CD4-positive, alpha-beta T cell treated with Interleukin-6 for 4 hours (primary cell): ENCODE measurements at regions not wholly inside any gene's neighbourhood (a gene's known extent, or its start where the extent isn't known, plus 50 kb on each side); places are given as distances from the start of the nearest gene placed in this dataset.
"Not testable (repeated sequence)": the region's sequence is repeated elsewhere in the genome, so short reads cannot be mapped to it uniquely, and the experiment has no call there.

ENCODE experiments used
- DNase-seq: peaks from one replicate; pipeline ENCODE4 v3.0.0-alpha.2; 2020; ENCODE audit warnings: mixed read lengths

DNA sequence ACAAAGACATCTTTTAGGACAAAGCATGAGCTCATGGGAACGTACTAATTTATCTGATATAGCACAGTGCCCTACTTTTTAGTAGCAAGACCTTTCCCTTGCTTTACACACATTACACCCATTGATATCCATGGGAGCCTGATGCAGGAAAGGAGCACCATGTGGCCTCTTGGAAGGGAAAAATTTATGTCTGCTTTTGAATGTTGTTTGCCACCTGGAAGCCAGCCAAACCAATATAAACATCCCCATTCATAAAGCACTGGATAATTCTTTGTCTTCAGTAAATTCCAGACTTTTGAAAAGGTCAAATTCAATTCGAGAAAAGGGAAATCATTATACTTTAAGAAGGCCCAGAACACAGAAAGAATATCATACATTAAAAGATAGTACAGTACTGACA is 152.3 kb upstream of the BEND6 start:
- no peak for DNase-seq

DNA sequence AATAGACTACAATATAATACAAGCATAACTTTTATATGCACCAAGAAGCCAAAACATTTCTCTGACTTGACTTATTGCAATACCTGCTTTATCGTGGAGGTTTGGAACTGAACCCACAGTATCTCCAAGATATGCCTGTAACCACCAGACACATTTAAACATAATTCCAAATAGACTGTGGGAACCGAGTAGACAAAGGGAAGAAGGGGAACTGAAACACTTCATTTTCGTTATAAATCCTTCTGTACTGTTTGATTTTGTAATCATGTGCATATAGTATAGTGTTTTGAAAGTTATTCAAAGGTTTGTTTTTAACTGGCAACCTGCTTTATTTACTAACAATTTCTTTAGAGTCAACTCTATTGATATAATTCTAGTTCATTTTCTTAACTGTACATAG is 154.9 kb upstream of the BEND6 start:
- no peak for DNase-seq

DNA sequence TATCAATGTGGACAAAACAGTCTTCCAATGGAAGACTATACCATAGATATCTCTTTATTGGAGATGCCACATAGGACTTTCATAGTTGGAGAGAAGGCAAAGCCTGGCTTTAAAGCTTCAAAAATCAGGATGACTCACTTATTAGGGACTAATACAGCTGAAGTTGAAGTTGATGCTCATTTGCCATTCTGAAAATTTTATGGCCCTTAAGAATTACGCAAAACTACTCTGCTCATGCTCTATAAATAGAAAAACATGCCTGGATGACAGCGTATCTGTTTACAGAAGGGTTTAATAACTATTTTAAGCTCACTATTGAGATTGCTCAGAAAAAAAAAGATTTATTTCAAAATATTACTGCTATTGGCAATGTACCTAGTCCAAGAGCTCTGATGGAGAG is 155.5 kb upstream of the DST start:
- no peak for DNase-seq

DNA sequence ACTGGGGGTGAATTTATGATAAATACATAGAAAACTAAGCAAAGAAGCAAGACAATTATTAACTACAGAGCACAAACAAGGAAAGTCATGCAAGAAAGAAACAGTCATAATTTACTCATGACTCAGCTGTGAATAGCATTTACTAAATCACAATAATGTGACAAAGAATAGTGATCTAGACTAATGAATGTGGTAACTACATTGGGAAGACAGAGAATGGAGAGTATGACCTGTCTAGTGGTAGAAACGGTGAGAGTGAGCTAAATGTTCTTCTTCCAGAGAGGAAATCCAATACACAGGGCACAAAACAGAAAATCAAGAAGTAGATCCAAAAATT is 153.5 kb upstream of the DST start:
- no peak for DNase-seq

DNA sequence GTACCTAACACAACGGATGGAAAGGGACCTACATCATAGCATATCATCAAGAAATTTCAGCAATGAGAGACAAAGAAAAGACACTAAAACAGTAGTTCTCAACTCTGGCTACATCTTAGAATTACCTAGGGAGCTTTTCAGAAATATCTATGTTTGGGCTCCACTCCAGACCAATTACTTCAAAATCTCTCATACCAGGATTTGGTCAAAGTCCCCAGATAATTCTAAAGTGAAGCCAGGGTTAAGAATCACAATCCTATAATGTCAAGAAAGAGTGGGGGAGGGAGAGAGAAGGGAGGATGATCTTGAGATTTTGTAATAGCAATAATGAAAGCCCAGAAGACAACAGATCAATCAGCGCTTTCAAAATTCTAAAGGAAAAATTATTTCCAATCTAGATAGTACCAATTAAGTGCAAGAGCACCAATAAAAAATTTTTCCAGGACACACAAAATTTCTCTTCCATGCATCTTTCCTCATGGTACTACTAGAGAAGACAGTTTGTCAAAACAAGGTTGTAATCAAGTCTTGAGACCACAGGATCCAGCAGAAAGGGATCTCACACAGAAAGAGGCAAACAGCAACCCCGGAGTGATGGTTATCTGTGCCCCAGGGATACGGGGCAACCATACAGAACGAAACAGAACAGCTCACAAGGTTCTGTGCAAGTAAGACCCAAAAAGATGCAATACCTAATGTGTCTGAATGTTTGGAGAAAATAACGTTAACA is 152.9 kb upstream of the DST start:
- DNase-seq = no peak

DNA sequence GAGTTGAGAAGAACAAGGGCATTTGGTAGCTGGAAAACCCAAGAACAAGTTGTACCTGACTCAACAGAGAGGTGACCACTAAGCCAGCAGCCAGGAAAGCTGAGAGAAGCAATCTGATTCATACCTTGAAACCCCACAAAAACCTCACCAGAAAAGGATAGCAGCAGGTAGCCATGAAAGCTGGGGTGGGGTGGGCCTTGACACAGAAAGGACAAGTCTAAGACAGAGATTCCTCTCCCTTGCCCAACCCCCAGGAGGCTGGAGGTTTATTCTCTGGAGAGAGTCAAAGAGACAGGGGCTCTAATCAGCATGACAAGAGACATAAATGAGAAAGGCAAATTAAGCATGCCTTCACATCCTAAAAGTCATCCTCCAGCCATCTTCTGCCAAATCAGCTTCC is 151.7 kb upstream of the DST start:
- no peak for DNase-seq

DNA sequence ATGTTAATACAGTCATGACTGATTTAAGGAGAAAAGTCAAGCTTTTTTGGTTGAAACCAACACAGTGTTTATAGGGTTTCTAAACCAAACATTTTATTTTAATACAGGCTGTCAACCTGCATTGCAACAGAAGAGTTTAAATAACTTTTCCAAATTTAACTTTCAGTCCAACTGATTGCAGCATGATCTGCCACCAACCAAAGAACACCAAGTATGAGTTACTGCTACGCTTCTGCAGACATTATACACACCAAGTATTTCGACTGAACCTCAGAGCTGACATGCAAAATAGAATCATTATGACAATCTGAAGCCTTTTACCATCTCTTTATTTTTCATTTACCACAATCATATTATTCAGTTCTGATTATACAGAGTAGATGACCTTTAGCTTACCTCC is 151.2 kb upstream of the DST start:
- no peak for DNase-seq

DNA sequence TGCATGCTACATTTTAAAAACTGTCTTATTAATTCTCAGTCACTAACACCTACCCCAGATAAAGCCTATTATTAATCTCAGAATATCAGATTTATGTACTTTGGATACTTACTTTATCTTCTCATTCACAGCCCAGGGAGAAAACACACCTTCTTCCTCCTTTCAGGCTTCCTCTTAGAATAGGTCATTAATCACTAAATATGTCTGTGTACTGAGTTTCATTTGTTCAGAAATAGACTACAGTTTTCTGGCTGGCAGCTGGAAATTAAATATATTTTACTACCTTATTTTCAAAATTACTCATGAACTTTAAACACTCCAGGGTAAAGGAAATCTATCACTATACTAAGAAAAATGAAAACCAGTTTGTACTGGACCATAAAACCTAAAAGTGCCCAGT is 147.7 kb upstream of the DST start:
- no peak for DNase-seq

DNA sequence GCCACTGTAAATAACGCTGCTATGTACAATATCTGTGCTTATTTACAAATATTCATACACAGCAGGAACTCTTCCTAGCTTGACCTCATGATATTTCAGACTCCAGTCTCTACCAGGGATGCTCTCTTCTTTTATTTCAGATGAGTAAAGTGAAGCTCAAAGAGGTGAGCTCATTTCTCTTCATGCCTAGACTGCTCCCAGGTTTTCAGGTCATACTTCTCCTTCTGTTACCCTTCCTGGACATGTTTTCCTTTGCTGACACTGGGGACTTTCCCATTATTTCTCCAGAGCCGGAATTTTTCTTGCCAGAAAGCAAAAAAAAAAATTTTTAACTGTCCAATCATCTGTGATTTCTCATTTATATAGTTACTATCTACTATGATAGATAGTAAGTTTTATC is 147.2 kb upstream of the DST start:
- DNase-seq = no peak

DNA sequence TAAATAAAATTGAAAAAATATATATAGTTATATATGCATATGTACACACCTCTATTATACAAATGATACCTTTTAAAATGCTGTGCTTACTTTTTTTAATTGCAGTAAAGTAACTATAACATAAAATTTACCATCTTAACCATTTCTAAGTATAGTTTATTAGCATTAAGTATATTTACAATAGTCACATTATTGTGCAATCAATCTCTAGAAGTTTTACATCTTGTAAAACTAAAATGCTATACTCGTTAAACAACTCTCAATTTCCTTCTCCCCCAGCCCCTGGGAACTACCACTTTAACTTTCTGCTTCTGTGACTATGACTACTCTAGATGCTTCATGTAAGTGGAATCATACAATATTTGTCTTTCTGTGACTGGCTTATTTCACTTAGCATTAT is 146.7 kb upstream of the DST start:
- no peak for DNase-seq

DNA sequence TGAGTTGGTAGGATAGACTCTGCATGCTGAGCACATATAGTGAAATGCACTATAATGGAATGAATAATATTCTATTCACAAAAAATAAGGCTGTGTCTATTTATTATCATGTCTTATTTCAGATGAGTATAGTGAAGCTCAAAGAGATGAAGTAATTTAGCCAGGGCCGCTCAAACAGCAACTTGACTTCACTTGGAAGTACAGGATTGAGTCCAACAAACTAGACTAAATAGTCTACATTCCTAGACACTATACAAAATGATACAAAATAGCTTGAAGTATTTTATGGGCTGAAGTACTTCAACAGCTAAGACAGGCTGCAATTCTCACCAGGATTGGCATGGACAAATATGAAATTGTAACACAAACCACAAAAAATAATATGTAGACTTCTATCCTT is 144.5 kb upstream of the DST start:
- DNase-seq = no peak

DNA sequence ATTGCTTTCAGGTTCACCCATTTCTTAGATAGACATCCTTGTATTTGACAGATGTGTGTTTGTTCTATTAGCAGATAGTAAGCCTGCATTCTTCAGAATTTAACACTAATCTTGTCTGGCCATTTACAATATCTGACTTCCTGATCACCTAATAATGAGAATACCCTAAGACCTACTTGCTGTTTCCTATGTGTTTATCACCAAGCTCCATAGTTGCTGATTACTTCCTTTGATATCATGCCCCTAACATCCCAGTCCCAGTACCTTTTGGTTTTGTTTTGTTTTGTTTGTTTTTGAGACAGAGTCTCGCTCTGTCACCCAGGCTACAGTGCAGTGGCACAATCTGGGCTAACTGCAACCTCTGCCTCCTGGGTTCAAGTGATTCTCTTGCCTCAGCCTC is 143.6 kb upstream of the DST start:
- DNase-seq = no peak

DNA sequence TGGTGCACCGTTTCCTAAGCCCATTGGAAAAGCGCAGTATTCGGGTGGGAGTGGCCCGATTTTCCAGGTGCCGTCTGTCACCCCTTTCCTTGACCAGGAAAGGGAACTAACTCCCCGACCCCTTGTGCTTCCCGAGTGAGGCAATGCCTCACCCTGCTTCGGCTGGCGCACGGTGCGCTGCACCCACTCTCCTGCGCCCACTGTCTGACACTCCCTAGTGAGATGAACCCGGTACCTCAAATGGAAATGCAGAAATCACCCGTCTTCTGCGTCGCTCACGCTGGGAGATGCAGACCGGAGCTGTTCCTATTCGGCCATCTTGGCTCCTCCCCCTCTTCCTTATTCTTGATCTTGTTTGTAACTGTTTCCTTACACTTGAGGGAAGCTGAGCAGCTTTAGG is 142.8 kb upstream of the DST start:
- DNase-seq = not testable (repeated sequence)

DNA sequence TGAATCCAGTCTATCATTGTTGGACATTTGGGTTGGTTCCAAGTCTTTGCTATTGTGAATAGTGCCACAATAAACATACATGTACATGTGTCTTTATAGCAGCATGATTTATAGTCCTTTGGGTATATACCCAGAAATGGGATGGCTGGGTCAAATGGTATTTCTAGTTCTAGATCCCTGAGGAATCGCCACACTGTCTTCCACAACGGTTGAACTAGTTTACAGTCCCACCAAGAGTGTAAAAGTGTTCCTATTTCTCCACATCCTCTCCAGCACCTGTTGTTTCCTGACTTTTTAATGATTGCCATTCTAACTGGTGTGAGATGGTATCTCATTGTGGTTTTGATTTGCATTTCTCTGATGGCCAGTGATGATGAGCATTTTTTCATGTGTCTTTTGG is 137.4 kb upstream of the DST start:
- not testable (repeated sequence) for DNase-seq

DNA sequence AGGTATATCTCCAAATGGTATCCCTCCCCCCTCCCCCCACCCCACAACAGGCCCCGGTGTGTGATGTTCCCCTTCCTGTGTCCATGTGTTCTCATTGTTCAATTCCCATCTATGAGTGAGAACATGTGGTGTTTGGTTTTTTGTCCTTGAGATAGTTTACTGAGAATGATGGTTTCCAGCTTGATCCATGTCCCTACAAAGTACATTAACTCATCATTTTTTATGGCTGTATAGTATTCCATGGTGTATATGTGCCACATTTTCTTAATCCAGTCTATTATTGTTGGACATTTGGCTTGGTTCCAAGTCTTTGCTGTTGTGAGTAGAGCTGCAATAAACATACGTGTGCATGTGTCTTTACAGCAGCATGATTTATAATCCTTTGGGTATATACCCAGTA is 135.8 kb upstream of the DST start:
- DNase-seq = not testable (repeated sequence)

DNA sequence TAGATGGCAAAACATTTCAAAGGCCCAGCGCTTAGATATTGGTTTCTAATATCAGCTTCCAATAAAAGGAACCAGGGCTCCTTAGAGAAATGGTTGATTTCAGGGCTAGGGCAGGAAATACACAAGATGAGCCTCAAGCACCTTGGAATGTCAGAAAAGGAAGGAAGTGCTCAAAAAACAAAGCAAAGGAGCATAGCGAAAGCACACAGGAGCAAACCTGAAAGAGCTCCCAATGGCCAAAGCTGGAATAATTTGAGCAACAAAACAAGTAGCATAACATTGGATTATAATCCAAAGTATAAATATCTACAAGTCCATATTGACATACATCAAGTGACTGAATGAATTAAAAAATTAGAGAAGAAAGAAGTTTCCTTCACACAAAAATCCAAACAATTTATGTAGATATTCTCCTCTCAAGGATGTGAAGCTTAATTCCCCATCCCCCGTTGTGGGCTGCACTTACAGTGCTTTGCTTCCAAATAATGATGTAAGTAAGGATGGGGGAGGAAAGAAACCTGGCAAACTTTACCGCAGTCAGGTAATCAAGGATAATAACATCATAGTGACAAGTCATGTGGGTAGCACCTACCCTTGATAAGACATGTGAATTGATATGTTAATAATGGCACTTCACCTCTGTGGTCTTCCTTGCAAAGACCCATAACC is 132.9 kb upstream of the DST start:
- no peak for DNase-seq

DNA sequence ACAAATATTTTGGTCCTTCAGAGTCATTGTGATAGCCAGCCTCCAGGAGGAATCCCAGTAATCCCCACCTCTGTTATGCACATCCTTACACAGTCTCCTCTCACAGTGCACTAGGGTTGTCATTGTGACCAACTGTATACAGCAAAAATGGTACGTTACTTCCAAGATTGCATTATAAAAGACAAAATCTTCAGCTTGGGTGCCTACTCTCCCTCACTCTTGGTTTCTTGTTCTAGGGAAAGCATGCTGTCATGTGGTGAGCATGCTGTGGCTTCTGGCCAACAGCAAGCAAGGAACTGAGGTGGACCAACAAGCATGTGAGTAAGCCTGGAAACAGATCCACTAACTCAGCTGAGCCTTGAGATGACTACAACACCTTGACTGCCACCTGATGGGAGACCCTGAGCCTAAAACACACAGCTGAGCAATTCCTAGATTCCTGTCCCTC is 130.1 kb upstream of the DST start:
- DNase-seq = no peak

DNA sequence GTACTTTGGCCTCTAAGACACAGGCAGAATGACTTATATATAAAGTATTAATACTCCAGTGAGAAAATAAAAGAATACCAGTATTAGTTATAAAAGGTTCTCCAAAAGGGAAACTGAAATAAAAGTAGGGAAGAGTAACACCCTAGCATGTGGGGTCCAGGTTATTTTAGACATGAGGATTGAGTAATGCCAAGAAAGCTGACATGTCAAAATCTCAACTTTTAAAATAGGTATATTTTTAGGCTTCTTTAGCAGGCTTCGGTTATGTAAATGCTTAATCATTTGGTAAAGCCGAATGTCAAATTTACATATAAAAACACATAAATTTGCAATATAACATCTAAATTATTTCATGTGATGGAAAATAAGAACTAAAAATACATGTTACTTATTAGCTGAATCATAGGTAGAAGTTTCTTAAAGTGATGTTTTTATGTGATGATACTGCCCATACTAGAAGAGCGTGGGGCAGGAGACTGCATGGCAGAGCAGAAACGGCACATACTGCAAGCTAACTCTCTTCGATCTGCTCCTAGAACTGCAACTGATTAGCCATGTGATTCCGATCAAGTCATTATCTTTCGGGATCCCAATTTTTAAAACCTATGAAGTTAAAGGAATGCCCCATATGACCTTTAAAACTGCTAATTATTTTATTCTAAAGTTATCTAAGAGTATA is 129.4 kb upstream of the DST start:
- no peak for DNase-seq

DNA sequence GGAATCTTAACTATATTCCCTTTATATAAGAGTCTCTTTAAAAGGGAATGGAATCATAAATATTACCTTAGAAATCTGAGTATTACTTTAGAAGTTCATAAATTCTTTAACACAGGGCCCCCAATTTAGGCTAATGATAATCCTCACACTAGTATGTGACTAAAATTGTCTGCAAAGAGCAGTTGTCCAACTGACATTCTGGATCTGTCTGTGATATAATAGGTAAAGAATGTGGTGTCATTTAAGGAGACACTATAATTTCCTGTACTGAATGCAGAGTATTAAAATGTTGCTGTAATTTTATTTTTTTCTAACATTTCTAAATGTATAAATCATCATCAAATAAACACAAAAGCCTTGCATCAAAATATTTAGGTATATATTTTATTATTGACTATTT is 128.5 kb upstream of the DST start:
- DNase-seq = no peak

DNA sequence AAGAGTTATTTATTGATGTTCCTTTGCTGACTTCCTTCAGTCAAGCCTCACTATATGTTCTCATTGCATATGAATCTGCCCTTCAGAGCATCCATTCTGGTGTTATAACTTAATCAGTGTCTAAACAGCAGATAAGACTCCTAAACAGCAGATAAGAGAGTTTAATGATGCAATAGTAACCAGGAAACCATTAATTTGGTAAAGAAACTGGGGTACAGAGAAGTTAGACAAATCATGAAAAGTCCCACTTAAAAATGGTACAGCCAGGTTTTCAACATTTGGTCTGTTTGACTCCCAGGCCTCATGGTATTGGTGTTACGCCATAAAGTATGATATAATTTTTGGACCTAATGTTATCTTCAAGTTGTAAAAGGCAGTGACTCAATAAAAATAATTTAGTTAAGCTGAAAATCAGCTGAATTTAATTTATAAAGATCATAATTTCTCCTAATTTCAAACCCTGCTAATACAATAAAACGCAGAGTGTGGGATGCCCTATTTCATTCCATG is 127.4 kb upstream of the DST start:
- no peak for DNase-seq

DNA sequence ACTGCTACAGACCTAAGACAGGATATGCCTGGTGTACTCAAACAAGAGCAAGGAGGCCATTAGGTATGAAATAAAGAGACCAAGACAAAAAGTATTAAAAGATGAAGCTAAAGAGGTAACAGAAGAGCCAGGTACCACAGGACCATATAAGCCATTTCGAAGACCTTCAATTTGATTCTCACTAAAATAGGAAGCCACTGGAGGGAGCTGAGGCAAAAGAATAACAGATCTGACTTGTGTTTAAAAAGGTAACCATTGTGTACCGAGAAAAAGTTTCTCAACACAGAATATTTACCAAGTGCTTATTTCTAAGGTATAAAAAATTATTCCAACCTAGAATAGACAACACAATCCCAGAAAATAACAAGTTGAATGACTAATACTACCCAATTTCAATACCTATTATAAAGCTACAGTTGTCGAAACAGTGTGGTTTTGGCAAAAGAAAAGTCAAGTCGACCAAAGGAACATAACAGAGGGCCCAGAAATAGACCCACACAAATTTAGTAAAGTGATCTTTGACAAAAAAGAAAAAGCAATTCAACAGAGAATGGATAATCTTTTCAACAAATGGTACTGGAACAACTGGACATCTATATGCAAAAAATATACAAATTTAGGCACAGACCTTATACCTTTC is 125.3 kb upstream of the DST start:
- no peak for DNase-seq

DNA sequence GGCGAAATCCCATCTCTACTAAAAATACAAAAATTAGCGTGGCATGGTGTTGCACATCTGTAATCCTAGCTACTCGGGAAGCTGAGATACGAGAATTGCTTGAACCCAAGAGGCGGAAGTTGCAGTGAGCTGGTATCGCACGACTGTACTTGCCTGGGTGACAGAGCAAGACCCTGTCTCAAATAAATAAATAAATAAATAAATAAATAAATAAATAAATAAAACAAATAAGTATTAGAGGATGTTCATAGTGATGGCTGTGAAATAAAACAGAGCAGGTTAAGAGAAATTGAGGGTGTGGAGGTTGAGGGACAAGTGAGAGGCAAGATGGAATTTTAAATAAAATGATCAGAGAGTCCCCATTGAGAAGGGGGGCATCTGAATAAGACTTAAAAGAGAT is 124.7 kb upstream of the DST start:
- no peak for DNase-seq

DNA sequence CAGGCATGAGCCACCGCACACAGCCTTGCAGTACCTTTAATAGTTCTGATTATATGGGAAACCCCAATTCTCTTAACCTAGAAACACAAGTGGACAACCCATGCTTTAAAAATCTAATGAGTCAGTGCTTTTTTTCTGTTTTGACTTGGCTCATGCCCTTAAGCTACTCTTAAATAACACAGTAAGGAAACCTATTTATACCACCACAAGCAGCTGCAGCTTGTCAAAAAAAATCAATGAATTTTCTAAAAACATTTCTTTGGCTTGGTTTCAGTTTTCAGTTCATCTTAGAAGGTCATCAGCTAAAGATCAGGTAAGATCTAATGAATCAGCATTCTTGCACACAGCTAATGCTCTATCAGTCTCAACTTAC is 124.1 kb upstream of the DST start:
- DNase-seq = no peak
